ENCODE measurements at regions not wholly inside any gene's neighbourhood (a gene's known extent, or its start where the extent isn't known, plus 50 kb on each side); places are given as distances from the start of the nearest gene placed in this dataset.

DNA sequence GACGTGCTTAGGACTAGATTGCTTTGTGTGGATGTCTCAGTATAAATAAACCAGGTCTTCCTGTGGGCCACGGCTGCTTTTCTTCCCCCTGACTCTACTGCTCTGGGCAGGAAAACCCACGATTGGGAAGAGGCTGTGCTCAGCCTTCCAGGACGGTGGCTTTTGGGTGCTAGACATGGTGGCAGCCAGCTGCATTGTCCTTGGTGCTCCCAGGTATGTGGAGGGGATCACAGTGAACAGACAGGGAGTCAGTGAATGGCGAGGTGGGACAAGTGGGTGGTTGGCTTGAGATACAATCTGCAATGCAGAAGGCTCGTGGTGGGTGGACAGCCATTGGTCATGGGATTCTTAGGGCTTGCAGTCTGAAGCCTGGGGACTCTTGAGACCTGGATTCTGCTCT, 366.3 kb downstream of the AACS start:
- DNase-seq (ENCODE audit: low spot score) = no peak

DNA sequence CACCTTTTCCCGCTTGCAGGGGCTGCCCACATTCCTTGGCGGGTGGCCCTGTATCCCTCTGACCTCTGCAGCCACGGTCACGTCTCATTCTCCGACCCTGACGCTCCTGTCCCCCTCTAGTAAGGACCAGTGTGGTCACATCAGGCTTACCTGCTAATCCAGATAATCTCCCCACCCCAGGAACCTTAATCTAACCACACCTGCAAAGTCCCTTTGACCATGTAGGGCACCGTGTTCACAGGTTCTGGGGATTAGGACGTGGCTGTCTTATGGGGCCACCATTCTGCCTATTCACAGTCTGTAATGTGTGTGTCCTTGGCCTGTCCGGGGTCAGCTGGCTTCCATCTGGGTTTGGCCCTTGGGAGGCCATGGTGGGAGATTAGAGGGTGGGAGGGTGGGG, 368.9 kb downstream of the AACS start:
- no peak for DNase-seq (ENCODE audit: low spot score)

DNA sequence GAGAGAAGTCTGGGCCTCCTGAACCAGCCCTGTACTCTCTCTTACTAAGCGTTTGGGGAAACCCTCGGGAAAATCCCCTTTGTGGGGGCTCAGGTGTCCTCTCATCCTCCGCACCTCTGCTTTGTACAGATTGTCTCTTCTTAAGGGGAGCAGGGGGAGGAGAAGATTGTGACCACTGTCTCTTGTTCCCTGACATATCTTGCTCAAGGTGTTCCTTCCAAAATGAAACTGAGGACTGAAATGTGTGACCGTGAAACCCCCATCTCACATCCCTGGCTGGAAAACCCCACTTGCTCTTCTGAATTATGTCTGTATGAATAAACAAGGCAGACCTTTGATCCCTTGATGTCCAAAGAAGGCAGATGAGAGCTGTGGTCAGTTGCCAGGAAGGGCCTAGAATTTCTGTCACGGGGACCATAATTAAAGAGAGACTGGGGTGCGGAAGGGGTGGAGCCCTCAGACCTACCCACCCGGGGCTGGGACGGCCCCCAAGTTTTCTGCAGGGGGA, 369.8 kb downstream of the AACS start:
- no peak for DNase-seq (ENCODE audit: low spot score)

DNA sequence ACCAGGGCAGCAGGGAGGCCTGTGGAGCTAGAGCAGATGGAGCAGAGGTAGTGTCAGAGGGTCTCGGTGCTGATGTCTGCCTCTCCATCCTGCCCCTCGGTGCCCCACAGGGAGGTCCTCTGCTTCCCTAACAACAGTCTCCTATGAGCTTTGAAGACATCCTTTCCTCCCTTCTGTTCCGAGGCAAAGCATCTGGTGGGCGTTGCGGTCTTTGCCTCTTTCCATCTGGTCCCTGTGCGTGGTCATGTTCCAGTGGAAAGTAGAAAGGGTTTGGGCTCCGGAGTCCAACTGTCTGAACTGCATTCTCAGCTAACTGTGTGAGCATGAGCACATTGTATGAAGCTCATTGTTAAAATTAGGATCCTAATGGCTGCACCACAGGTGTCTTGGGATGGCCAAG, 370.6 kb downstream of the AACS start:
- no peak for DNase-seq (ENCODE audit: low spot score)

DNA sequence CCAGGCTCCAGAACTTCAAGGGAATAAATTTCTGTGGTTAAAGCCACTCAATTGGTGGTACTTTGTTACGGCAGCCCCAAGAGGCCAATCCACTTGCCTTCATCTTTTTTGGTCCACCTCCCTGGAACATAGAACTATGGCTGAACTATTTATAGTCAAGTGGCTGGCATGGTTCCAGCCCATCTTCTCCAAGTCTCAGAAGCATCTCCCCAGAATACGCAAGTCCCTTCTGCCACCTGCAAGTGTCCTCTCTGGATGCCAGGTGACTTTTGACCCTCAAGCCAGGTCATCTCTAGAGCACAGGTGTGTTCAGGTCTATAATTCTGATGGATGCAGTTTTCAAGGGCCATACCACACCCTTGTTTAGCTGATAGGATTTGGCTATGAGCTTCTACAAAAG, 371.5 kb downstream of the AACS start:
- no peak for DNase-seq (ENCODE audit: low spot score)

DNA sequence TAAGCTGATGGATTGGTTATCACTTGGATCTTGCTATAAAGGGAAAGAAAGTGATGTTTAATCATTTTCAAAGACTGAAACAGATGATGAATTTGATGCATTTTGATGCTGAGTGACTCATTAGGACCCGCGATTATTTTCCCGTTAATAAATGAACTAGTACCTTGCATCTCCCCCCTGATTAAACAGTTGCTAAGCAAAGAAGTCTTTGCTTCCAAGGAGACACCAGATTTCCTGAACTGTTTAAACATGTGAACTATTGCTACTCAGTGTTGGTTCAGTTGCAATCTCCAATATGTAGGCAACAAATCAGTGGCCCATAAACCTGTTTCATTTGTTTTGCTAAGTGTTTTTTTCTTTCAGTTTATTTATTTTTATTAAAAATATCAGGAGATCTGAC, 375.2 kb downstream of the AACS start:
- no peak for DNase-seq (ENCODE audit: low spot score)

DNA sequence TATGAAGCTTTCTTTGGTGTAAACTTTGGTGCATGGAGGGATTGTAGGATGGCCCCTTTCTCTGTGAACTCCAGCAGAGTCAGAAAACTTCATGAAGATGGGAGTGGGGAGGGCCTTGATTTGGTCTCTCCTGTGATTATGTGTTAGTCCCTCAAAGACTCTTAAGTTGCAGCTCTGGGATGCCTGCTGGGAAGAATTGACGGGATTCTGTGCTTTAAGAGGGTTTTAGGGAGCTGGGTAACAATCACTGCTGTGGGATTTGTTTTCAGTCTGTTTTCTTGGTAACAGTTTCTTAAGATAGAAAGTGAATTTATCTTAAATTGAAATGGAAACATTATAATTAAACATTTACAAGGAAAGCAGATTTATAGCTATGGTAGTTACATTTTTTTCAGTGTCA, 378.1 kb downstream of the AACS start:
- no peak for DNase-seq (ENCODE audit: low spot score)

DNA sequence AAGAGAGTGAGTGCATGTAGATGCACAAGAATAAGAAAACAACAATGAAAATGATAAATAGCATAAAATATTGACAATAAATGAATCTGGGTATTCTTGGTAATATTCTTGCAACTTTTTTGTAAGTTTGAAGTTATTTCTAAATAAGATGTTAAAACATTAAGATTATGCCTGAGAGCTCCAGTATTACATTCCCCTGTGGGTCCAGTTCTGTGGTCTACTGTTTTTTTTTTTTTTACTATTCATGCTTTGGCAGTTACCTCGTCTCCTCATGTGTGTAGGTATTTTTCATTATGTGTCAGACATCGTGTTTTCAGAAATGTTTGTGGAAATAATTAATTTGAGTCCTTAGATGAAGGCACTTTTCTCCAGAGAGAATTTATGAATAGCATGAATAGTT, 386.2 kb downstream of the AACS start:
- no peak for DNase-seq (ENCODE audit: low spot score)

DNA sequence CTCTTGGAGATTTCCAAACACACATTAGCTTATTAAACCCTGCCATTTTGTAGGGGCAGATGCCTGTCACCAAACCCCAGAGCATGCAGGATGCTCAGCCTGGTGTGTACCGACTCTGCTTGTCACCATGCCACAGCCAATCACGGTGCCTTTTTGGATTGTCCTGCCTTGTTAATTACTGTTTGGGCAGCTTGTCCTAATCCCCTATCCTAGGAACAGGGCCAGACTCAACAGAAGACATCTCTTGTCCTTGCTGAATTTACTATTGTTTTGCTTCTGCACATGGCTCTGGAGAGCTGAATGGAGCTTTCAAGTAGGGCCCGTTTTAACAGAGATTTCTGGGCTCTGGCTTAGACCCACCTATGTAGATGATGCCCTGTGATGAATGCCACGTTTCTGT, 388.5 kb downstream of the AACS start:
- DNase-seq (ENCODE audit: low spot score) = no peak

DNA sequence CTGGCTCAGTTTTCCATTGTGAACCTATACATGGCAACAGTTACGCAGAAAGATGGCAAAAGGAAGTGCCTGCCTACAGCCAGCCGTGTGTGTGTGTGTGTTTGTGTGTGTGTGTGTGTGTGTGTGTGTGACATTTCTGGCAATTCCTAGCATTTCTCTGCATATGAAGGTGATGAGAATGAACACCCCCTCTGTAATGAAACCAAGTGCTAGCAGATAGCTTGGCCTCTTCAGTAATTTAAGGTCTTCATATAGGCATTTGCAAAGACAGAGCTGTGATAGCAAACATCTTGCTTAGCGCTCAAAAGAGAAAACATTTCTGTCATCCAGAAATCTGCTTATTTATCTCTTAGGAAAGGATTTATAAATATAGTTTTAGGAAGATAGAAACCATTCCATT, 389.1 kb downstream of the AACS start:
- DNase-seq (ENCODE audit: low spot score) = no peak

DNA sequence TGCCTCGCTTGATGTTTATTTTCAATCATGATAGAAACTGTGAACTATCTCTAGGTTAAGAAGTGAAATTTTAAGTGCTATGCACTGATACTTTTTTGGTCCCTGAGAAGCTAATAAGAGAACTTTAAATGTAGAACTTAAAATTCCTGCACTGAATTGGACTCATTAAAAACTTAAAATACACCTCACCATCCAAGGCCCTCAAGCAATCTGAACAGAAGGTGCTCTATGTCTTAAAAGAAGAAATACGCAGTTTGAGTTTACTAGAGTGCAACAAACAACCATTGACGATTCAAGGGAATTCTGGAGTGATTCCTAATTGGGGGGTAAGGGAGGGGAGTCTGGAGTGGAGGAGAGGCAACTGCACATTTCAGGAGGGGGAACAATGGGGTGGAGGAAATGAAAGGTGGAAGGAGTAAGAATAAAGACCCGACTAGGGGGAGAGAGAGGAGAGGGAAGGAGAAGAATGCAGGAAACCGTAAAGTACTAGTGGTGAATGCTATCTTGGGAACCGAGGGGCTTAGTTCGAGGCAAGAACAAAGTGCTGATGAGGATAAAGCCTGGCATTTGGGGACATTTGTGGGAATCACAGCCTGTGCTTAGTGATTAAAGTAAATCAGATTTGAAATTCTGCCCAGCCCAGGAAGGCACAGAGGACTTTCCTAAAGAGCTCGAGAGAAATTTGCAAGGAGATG, 389.7 kb downstream of the AACS start:
- no peak for DNase-seq (ENCODE audit: low spot score)

DNA sequence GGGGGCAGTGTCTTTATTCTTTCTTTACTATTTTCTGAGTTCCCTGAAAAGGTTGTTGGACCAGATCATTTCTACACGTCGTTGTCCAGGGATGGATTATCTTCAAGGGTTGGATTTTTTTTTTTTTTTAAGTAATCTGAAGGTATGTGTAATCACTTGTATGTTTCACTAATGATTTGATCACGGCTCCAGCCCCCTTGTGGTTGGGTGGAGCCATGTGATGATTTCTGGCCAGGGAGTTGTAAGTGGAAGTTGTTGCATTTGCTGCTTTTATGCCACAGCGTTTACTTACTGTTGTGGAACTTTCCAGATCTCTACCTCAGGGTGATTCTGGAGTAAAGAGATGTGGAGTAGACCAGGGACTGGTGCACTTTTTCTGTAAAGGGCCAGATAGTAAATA, 390.3 kb downstream of the AACS start:
- no peak for DNase-seq (ENCODE audit: low spot score)

DNA sequence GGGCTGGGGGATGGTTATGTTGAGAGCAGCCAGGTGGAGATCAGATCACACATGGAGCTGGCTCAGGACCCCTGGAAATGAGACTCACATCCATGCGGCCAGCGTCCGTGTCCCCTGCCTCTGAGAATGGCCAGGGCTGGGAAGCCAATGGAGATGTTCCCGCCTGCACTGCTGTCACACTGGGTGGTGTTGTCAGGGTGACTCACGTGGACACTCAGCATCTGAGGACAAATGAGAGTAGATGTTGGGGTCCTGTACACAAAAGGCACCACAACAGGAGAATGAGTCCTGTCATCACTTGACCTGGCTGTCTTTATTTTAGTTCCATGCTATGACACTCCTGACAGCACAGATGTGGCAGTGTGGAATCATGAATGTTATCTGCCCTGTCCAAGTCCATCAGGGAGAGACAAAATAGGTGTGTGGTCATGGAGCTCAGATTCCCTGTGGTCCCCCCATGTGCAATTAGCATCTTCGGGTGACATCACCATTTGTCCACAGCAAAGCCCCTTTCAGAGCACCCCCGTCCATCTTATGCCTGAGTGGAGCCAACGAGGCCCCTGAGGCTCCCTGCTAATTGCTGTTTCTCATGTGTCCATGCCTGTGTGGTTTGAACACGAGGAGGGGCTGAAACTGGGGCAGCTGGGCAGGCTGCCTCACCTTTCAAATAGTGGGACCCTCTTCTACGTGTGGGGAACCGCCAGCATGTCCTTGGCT, 393.5 kb downstream of the AACS start:
- no peak for DNase-seq (ENCODE audit: low spot score)

DNA sequence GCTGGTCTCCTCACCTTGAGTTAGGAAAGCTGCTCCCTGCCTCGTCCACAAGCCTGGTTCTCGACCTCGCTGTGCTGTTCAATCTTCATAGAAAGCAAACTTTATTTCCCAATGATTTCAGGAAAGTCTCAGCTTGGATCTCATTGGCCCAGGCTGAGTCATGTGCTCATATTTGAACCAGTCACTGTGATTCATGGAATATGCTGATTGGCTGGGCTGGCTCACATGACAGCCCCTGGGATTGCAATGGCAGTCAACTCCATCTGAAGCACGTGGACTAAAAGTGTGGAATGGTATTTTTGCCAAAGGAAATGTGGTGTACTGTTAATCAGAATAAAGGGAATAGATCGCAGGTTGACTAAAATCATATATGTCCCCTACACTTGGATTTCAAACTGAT, 396.6 kb downstream of the AACS start:
- no peak for DNase-seq (ENCODE audit: low spot score)

DNA sequence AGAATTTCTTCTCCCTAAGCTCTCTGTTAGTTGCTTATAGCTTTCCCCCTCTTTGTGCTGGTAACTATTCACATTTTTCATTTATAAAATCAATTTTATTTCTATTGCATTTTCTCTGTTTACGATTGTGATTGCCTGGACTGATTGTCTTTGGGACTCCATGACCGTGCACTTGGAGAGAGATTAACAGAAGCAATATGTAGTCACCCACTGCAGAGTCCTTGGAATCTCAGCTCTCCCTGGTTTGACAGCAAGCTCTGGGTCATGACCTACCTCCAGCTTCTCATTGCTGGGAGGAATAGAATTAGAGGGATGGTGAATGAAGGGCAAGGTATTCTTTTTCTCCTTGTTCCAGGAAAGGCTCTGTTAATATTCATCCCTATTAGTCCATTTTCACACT, 398.2 kb downstream of the AACS start:
- DNase-seq (ENCODE audit: low spot score) = no peak

DNA sequence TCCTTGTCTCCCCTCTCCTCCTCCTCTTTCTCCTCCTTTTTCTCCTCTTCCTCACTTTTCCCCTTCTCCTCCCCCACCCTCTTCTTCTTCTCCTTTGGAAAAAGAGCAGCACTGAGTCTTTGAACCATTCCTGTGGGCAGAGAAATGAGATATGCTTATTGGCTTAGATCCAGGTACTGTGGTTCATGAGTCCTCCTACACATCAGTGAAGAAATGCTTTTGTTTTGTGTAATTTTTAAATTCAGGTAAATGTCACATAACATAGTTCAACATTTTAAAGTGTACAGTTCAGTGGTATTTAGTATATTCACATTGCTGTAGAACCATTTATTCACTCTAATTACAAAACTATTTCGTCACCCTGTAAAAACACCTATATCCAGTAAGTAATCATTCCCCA, 402.1 kb downstream of the AACS start:
- no peak for DNase-seq (ENCODE audit: low spot score)

DNA sequence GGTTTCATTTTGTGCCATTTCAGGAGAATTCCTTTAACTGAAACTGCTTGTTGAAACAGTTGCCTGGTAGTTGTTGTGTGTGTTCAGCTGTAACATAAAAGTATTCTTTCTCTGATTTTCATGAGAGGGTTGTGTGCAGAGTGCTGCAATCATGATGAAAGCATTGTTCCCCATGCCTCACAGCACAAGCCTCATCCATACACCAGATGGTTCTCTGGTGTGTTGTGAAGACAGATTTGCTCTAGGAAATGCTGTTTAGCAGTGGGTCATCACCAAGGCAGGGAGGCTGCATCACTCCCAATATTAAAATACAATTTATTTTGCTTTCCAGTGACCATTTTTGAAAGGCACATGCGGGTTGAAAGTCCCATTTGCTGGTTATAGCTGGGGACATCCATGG, 404.4 kb downstream of the AACS start:
- DNase-seq (ENCODE audit: low spot score) = no peak

DNA sequence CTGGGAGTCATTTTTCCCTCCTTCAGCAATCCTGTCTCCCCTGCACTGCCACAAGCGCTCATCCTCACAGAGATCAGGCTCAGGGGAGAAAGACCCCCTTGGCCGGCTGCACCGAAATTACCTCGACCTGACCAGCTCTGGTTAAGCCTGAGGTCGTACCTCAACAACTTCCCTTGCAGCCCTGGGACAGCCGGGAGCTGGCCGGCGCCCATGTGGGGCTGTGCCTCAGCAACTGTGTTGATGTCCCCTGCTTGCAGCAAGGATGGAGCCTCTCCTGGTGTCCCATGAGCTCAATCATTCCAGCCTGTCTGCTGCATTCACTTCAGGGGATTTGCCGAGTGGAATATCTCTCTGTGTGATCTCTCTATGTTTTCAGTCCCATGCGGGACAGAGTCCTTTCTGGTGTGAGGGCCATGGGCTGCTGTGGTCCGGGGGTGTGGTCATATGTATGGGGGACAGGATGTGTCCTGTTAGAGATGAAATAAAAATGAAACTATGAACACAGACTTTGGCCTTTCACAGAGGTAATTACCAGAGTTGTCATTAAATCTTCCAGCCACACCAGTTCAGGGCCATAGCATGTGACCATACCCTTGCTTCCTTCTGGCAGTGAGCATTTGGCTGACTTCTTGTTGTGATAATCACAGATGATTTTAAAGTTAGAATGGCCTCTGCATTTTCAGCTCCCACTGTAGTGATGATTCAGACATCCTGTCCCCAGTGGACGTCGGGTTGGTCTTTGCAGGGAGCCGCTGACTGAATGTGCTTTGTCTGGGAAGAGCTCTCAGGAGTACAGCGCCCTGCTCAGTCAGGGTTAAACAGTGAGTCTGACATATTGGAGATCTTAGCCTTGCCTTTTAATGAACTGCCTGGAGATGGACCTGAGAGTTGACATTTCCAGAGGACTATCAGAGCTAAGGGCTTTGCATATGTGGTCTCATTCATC, 405.9 kb downstream of the AACS start:
- DNase-seq (ENCODE audit: low spot score) = no peak

DNA sequence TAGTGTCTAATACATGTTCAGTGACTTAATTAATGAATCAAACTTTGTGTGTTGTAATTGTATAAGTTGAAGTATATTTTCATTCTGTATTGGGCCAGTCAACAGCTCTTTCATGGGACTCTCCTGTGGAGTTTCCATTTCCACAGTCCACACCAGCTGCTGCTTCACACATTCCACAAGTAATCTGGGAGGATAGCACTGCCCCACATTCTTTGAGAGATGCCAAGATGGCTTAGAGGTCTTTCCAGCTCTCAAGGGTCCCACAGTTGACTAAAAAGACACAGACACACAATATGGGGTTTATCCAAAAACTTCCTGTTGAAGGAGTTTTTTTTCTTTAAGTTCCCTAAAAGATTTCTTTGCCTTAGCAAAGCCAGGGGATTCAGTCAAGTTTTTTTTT, 408.3 kb downstream of the AACS start:
- peak; percentile 5 for DNase-seq (ENCODE audit: low spot score)

DNA sequence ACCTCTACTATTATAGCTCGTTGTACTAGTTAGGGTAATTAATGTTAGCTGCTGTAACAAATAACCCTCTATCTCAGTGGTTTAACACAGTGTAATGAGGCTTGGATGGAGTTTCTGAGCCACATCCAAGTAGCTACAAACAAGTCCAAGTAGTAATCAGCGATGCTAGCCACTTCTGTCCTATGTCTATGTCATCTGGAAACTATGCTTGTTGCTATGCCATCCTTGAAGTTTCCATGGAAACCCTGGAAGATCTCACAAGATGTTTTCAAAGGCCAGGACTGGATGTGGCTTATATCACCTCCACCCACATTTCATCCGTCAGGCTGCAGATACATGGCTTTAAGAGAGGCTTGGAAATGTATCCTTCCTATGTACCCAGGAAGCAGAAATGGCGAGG, 422.1 kb downstream of the AACS start:
- DNase-seq (ENCODE audit: low spot score) = no peak

DNA sequence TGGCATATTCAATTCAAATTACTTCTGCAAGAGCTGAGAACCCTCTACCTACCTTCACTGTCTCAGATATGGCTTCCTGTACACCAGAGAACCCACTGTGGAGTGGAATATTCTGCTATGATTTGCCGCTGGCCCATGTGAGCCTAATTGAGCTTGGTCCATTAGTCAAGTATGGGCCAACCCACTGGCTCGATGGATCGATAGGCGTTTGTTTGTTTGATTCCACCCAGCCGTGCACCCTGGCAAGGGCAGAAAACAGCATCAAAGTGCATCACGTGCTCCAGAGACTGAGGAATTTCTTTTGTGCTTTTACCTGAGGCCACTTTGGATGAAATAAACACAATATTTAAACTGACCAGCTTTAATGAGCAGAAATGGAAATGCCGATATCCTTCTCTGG, 426.3 kb downstream of the AACS start:
- DNase-seq (ENCODE audit: low spot score) = no peak
